ENCODE measurements at regions not wholly inside any gene's neighbourhood (a gene's known extent, or its start where the extent isn't known, plus 50 kb on each side); places are given as distances from the start of the nearest gene placed in this dataset.

- H3K27ac Mint-ChIP-seq, result no peak overlapping the region
- no peaks in the 10 kb centered on the region for H3K27me3 Mint-ChIP-seq
Measured at GRCh38 chr18:8958660-8959059, 143.8 kb upstream of the NDUFV2 start.

GRCh38 chr18:8959551-8960135 lies 142.9 kb upstream of the NDUFV2 start:
- Mint-ChIP-seq H3K9me3 (ENCODE audit: low read depth) (peaks cover 5% of the 10 kb centered on the region), H3K36me3 (ENCODE audit: insufficient read depth) (peaks cover 7% of the 10 kb centered on the region), H3K4me3 (ENCODE audit: low read depth) (peak overlapping the region; percentile 56), H3K27me3 (no peaks in the 10 kb centered on the region), H3K4me1 (ENCODE audit: low read depth) (peaks cover 50% of the 10 kb centered on the region), H3K27ac (peak overlapping the region; percentile 88)
- no peak for TF ChIP-seq CTCF (IDR thresholded peaks at IDR 0.05; ENCODE audit: unreplicated experiment)
- DNase-seq (ENCODE audit: low spot score, unreplicated experiment), result no peak

More at GRCh38 chr18:8958660-8959059, 143.8 kb upstream of the NDUFV2 start:
- DNase-seq (ENCODE audit: low spot score, unreplicated experiment), result no peak
- Mint-ChIP-seq H3K4me3 (ENCODE audit: low read depth) (no peak overlapping the region), H3K4me1 (ENCODE audit: low read depth) (peaks cover 50% of the 10 kb centered on the region), H3K36me3 (ENCODE audit: insufficient read depth) (peaks cover 7% of the 10 kb centered on the region), H3K9me3 (ENCODE audit: low read depth) (peaks cover 5% of the 10 kb centered on the region)
- TF ChIP-seq CTCF (IDR thresholded peaks at IDR 0.05; ENCODE audit: unreplicated experiment), result no peak

- H3K9me3 Mint-ChIP-seq (ENCODE audit: low read depth), result peaks cover 5% of the 10 kb centered on the region
- no peaks in the 10 kb centered on the region for H3K27me3 Mint-ChIP-seq
- no peak for DNase-seq (ENCODE audit: low spot score, unreplicated experiment)
- peak overlapping the region; percentile 22 for H3K4me3 Mint-ChIP-seq (ENCODE audit: low read depth)
- peaks cover 7% of the 10 kb centered on the region for H3K36me3 Mint-ChIP-seq (ENCODE audit: insufficient read depth)
- peaks cover 53% of the 10 kb centered on the region for H3K4me1 Mint-ChIP-seq (ENCODE audit: low read depth)
- no peak for TF ChIP-seq CTCF (IDR thresholded peaks at IDR 0.05; ENCODE audit: unreplicated experiment)
- H3K27ac Mint-ChIP-seq, result peak overlapping the region; percentile 88
Measured at GRCh38 chr18:8960740-8961657, 141.5 kb upstream of the NDUFV2 start.

GRCh38 chr18:8962192-8962779 lies 140.2 kb upstream of the NDUFV2 start:
- H3K4me3 Mint-ChIP-seq (ENCODE audit: low read depth), result no peak overlapping the region
- no peaks in the 10 kb centered on the region for H3K27me3 Mint-ChIP-seq
- no peaks in the 10 kb centered on the region for H3K9me3 Mint-ChIP-seq (ENCODE audit: low read depth)
- peak overlapping the region; percentile 70 for H3K27ac Mint-ChIP-seq
- TF ChIP-seq CTCF (IDR thresholded peaks at IDR 0.05; ENCODE audit: unreplicated experiment), result no peak
- no peaks in the 10 kb centered on the region for H3K36me3 Mint-ChIP-seq (ENCODE audit: insufficient read depth)
- peaks cover 50% of the 10 kb centered on the region for H3K4me1 Mint-ChIP-seq (ENCODE audit: low read depth)
- DNase-seq (ENCODE audit: low spot score, unreplicated experiment), result no peak

GRCh38 chr18:8962855-8963635 lies 139.5 kb upstream of the NDUFV2 start:
- no peaks in the 10 kb centered on the region for H3K27me3 Mint-ChIP-seq
- H3K36me3 Mint-ChIP-seq (ENCODE audit: insufficient read depth), result no peaks in the 10 kb centered on the region
- H3K4me3 Mint-ChIP-seq (ENCODE audit: low read depth), result no peak overlapping the region
- TF ChIP-seq CTCF (IDR thresholded peaks at IDR 0.05; ENCODE audit: unreplicated experiment), result no peak
- peak overlapping the region; percentile 70 for H3K27ac Mint-ChIP-seq
- H3K4me1 Mint-ChIP-seq (ENCODE audit: low read depth), result peaks cover 50% of the 10 kb centered on the region
- H3K9me3 Mint-ChIP-seq (ENCODE audit: low read depth), result no peaks in the 10 kb centered on the region
- no peak for DNase-seq (ENCODE audit: low spot score, unreplicated experiment)
